Neural progenitor cell (in vitro differentiated cells): ENCODE measurements at regions not wholly inside any gene's neighbourhood (a gene's known extent, or its start where the extent isn't known, plus 50 kb on each side); places are given as distances from the start of the nearest gene placed in this dataset.

ENCODE experiments used
- CTCF ChIP-seq: fragments of 200-600 bp; sonication (generic); IDR thresholded peaks from 2 replicates; pipeline ENCODE4 v1.5.1; 2017; ENCODE audit warnings: antibody characterized with exemption, mild to moderate bottlenecking
- EZH2 ChIP-seq: fragments of 200-600 bp; sonication (generic); IDR thresholded peaks from 2 replicates; pipeline ENCODE4 v1.6.1; 2017; ENCODE audit warnings: antibody characterized with exemption, mild to moderate bottlenecking, moderate library complexity
- EZH2phosphoT487 ChIP-seq: fragments of 200-600 bp; sonication (generic); IDR thresholded peaks from 2 replicates; pipeline ENCODE4 v1.6.1; 2017; ENCODE audit warnings: antibody characterized with exemption

DNA sequence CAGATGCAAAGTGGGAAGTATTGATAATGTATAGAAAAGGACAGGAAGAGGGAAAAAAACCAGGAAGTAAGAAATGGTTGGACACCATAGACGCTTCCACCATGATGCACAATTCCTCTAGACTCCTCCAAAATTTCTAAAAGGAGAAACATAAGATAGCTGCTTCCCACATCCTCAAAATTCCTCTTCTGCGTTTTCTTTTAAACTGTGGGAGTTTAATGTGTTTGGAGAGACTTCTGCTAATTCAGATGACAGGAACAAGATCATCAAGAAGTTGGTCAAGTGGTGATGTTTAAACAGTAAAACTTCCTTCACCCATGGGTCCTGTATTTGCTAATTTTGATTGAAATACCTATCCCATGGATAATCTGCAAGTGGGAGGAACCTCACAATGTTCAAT, 130.2 kb downstream of the IRS2 start:
- no peak for TF ChIP-seq CTCF
- no peak for TF ChIP-seq EZH2phosphoT487
- no peak for TF ChIP-seq EZH2
